ENCODE measurements at regions not wholly inside any gene's neighbourhood (a gene's known extent, or its start where the extent isn't known, plus 50 kb on each side); places are given as distances from the start of the nearest gene placed in this dataset.

- Histone ChIP-seq H3K27me3 (ENCODE audit: control insufficient read depth in 3 of 3, insufficient read depth in 3 of 3, low read length in 2 of 3) (no peaks in the 10 kb centered on the region), H3K4me3 (no peak overlapping the region), H3K9ac (ENCODE audit: insufficient read depth in 1 of 2, low read length in 2 of 2) (no peak overlapping the region), H3K27ac (ENCODE audit: low read depth in 1 of 2, low read length in 1 of 2) (peak overlapping the region in 1 of 2 donors; percentile 1), H3K36me3 (ENCODE audit: control insufficient read depth in 4 of 4, insufficient read depth in 4 of 4, low read length in 4 of 4) (no peaks in the 10 kb centered on the region), H3K9me3 (ENCODE audit: control insufficient read depth in 4 of 4, insufficient read depth in 3 of 4, low read length in 3 of 4) (peaks cover 0 to 3% (median 0%) of the 10 kb centered on the region in 4 donors), H3K4me1 (ENCODE audit: control insufficient read depth in 5 of 5, insufficient read depth in 5 of 5, low read length in 5 of 5) (peaks cover 0 to 58% (median 18%) of the 10 kb centered on the region in 5 donors)
- TF ChIP-seq CTCF (IDR thresholded peaks at IDR 0.05; ENCODE audit: control extremely low read depth, extremely low read depth) = no peak
- no peak for DNase-seq
- no peak for ATAC-seq (ENCODE audit: insufficient read depth, low FRiP score)
- 95 to 96% methylated on average over 9 of the region's 9 CpGs for WGBS, 2 donors
Measured at GRCh38 chr6:41454189-41454789, 91.9 kb upstream of the FOXP4 start.

- TF ChIP-seq CTCF (IDR thresholded peaks at IDR 0.05; ENCODE audit: control extremely low read depth, extremely low read depth) = no peak
- ATAC-seq (ENCODE audit: insufficient read depth, low FRiP score) (no peak), DNase-seq (no peak)
- Histone ChIP-seq H3K27ac (ENCODE audit: low read depth in 1 of 2, low read length in 1 of 2) (no peak overlapping the region), H3K27me3 (ENCODE audit: control insufficient read depth in 3 of 3, insufficient read depth in 3 of 3, low read length in 2 of 3) (no peaks in the 10 kb centered on the region), H3K9ac (ENCODE audit: insufficient read depth in 1 of 2, low read length in 2 of 2) (peak overlapping the region in 1 of 2 donors; percentile 17), H3K4me1 (ENCODE audit: control insufficient read depth in 5 of 5, insufficient read depth in 5 of 5, low read length in 5 of 5) (peaks cover 0 to 47% (median 9%) of the 10 kb centered on the region in 5 donors), H3K36me3 (ENCODE audit: control insufficient read depth in 4 of 4, insufficient read depth in 4 of 4, low read length in 4 of 4) (no peaks in the 10 kb centered on the region), H3K4me3 (no peak overlapping the region), H3K9me3 (ENCODE audit: control insufficient read depth in 4 of 4, insufficient read depth in 3 of 4, low read length in 3 of 4) (peaks cover 0 to 3% (median 0%) of the 10 kb centered on the region in 4 donors)
- 80 to 91% methylated on average over 2 of the region's 2 CpGs for WGBS, 2 donors
Measured at GRCh38 chr6:41455410-41455809, 90.8 kb upstream of the FOXP4 start.

- ATAC-seq (ENCODE audit: insufficient read depth, low FRiP score) (no peak), DNase-seq (no peak)
- H3K27me3 ChIP-seq (ENCODE audit: control insufficient read depth in 3 of 3, insufficient read depth in 3 of 3, low read length in 2 of 3) = no peaks in the 10 kb centered on the region
- H3K9me3 ChIP-seq (ENCODE audit: control insufficient read depth in 4 of 4, insufficient read depth in 3 of 4, low read length in 3 of 4) = peaks cover 0 to 3% (median 0%) of the 10 kb centered on the region in 4 donors
- 71 to 83% methylated on average over 4 of the region's 4 CpGs for WGBS, 2 donors
- H3K9ac ChIP-seq (ENCODE audit: insufficient read depth in 1 of 2, low read length in 2 of 2) = peak overlapping the region in 1 of 2 donors; percentile 17
- H3K36me3 ChIP-seq (ENCODE audit: control insufficient read depth in 4 of 4, insufficient read depth in 4 of 4, low read length in 4 of 4) = no peaks in the 10 kb centered on the region
- H3K4me1 ChIP-seq (ENCODE audit: control insufficient read depth in 5 of 5, insufficient read depth in 5 of 5, low read length in 5 of 5) = peaks cover 0 to 43% (median 9%) of the 10 kb centered on the region in 5 donors
- no peak for TF ChIP-seq CTCF (IDR thresholded peaks at IDR 0.05; ENCODE audit: control extremely low read depth, extremely low read depth)
- H3K27ac ChIP-seq (ENCODE audit: low read depth in 1 of 2, low read length in 1 of 2) = no peak overlapping the region
- no peak overlapping the region for H3K4me3 ChIP-seq
Measured at GRCh38 chr6:41455818-41456217, 90.4 kb upstream of the FOXP4 start.

GRCh38 chr6:41457303-41457670, 88.9 kb upstream of the FOXP4 start:
- no peak overlapping the region for H3K9ac ChIP-seq (ENCODE audit: insufficient read depth in 1 of 2, low read length in 2 of 2)
- ATAC-seq (ENCODE audit: insufficient read depth, low FRiP score) (no peak), DNase-seq (no peak)
- H3K27me3 ChIP-seq (ENCODE audit: control insufficient read depth in 3 of 3, insufficient read depth in 3 of 3, low read length in 2 of 3) = no peaks in the 10 kb centered on the region
- H3K27ac ChIP-seq (ENCODE audit: low read depth in 1 of 2, low read length in 1 of 2) = no peak overlapping the region
- no peak for TF ChIP-seq CTCF (IDR thresholded peaks at IDR 0.05; ENCODE audit: control extremely low read depth, extremely low read depth)
- H3K36me3 ChIP-seq (ENCODE audit: control insufficient read depth in 4 of 4, insufficient read depth in 4 of 4, low read length in 4 of 4) = no peaks in the 10 kb centered on the region
- H3K4me1 ChIP-seq (ENCODE audit: control insufficient read depth in 5 of 5, insufficient read depth in 5 of 5, low read length in 5 of 5) = peaks cover 0 to 30% (median 0%) of the 10 kb centered on the region in 5 donors
- no peak overlapping the region for H3K4me3 ChIP-seq
- 83 to 89% methylated on average over 8 of the region's 8 CpGs for WGBS, 2 donors
- H3K9me3 ChIP-seq (ENCODE audit: control insufficient read depth in 4 of 4, insufficient read depth in 3 of 4, low read length in 3 of 4) = peaks cover 0 to 3% (median 0%) of the 10 kb centered on the region in 4 donors
